ENCODE measurements at regions not wholly inside any gene's neighbourhood (a gene's known extent, or its start where the extent isn't known, plus 50 kb on each side); places are given as distances from the start of the nearest gene placed in this dataset.

DNA sequence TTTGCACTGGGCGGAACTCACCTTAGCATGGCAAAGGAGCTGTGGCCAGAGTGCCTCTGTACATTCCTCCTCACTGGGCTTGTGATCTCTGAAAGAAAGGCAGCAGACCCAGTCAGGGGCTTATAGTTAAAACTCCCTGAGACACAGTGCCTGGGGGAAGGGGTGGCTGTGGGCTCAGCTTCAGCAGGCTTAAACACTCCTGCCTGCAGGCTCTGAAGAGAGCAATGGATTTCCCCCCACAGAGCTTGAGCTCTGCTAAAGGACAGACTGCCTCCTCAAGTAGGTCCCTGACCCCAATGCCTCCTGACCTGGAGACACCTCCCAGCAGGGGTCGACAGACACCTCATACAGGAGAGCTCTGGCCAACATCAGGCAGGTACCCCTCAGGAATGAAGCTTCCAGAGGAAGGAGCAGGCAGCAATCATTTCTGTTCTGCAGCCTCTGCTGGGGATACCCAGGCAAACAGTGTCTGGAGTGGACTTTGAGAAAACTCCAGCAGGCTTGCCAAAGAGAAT, 327.5 kb upstream of the SLC16A7 start:
- no peak overlapping the region for H3K27ac ChIP-seq
- DNase-seq (ENCODE audit: low read depth, low spot score): no peak

- DNase-seq (ENCODE audit: low read depth, low spot score): no peak
- no peak overlapping the region for H3K27ac ChIP-seq
Observed at GRCh38 chr12:59260202-59260601, 335.6 kb upstream of the SLC16A7 start.

- DNase-seq (ENCODE audit: low read depth, low spot score): no peak
- H3K27ac ChIP-seq: no peak overlapping the region
Observed at GRCh38 chr12:59252731-59253130, 332.4 kb upstream of the LRIG3 start.

DNA sequence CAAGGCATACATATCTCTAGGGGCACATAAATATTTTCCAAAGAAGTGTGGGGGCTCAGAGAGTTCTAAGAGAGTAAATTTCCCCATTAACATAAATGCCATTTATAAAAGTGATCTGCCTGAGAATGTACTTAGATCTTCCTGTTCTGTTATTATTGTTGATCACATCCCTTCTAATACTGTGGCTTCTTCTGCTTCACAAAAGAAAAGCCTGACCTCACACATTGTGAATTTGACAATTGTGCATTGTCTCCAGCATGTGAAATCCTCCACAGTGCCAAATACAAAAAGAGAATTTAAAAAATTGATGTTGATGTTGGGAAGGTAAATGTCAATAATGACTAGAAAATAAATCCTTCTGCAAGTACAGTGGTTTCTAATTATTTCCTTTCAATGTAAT, 330.5 kb upstream of the LRIG3 start:
- H3K27ac ChIP-seq: no peak overlapping the region
- no peak for DNase-seq (ENCODE audit: low read depth, low spot score)

- H3K27ac ChIP-seq: no peak overlapping the region
- no peak for DNase-seq (ENCODE audit: low read depth, low spot score)
Observed at GRCh38 chr12:59240048-59240447, 319.7 kb upstream of the LRIG3 start.

DNA sequence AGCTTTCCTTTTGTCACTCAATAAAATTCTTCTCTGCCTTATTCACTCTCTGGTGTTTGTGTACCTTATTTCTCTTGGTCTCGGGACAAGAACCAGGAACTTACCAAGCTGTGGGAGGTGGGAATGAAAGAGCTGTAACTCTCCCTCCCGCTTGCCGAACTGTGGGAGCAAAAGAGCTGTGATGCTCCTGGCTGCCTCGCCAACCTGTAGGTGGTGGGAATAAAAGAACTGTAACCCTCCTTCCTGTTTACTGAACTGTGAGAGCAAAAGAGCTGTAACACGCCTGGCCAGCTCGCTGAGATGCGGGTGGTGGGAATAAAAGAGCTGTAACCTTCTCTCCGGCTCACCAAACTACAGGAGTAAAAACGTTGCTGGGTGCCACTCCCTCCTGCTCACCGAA, 314.1 kb upstream of the LRIG3 start:
- no peak overlapping the region for H3K27ac ChIP-seq
- DNase-seq (ENCODE audit: low read depth, low spot score): no peak

DNA sequence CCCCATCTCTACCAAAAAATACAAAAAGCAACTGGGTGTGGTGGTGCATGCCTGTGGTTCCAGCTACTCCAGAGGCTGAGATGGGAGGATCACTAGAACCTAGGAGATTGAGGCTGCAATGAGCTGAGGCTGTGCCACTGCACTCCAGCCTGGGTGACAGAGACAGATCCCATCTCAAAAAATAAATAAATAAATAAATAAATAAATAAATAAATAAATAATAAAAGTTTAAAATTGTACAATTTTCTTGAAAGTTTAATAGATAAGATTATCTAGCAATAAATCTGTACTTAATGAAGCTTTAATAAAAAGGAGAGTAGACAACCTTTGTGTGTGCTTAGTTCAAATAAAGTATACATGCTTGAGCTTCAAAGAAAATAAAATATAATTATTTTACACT, 310.0 kb upstream of the LRIG3 start:
- no peak overlapping the region for H3K27ac ChIP-seq
- DNase-seq (ENCODE audit: low read depth, low spot score): no peak

- no peak for DNase-seq (ENCODE audit: low read depth, low spot score)
- no peak overlapping the region for H3K27ac ChIP-seq
Observed at GRCh38 chr12:59219148-59219547, 298.8 kb upstream of the LRIG3 start.

GRCh38 chr12:59196989-59197388, 276.7 kb upstream of the LRIG3 start:
- no peak overlapping the region for H3K27ac ChIP-seq
- DNase-seq (ENCODE audit: low read depth, low spot score): no peak

GRCh38 chr12:59194794-59195193, 274.5 kb upstream of the LRIG3 start:
- H3K27ac ChIP-seq: no peak overlapping the region
- no peak for DNase-seq (ENCODE audit: low read depth, low spot score)

GRCh38 chr12:59193476-59194050, 273.3 kb upstream of the LRIG3 start:
- DNase-seq (ENCODE audit: low read depth, low spot score): peak; percentile 46
- peak overlapping the region; percentile 35 for H3K27ac ChIP-seq

DNA sequence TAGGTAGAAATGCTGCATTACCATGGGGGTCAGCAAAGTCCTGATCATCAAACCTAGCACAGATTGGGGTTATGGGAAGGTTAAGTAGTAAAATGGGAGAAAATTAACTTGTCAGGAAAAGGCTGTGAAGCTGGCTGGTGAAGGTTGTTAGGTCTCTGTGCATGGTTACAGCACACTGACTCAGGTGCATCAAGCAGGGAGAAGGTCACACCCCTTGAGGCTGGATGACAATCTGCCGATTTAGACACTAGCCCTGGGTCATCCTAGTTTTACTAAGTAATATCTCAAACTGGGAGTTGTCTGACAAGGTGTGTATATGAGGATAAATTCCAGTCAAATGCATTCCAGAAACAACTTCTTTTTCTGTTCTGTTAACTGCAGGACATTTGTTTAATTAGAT, 271.1 kb upstream of the LRIG3 start:
- no peak for DNase-seq (ENCODE audit: low read depth, low spot score)
- no peak overlapping the region for H3K27ac ChIP-seq

- DNase-seq (ENCODE audit: low read depth, low spot score): no peak
- no peak overlapping the region for H3K27ac ChIP-seq
Observed at GRCh38 chr12:59186451-59186850, 266.1 kb upstream of the LRIG3 start.

DNA sequence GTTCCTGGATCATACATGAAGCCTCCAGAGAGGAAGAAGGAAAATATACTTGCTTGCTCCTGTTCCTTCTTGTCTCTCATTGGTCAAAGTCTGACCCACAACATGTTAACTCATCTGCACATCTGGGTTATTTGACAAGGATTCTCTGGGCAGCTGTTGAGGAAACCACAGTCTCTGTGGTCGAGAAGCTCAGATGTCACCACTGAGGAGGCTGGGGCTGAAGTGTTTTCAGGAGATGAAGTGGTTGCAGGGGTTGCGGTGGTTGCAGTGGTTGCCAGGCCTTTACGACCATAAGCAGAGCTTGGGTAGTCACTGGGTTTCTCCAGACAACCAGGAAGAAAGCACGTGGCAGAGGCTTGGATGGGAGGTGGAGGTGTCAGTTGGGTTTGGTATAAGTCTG, 265.0 kb upstream of the LRIG3 start:
- no peak for DNase-seq (ENCODE audit: low read depth, low spot score)
- no peak overlapping the region for H3K27ac ChIP-seq

DNA sequence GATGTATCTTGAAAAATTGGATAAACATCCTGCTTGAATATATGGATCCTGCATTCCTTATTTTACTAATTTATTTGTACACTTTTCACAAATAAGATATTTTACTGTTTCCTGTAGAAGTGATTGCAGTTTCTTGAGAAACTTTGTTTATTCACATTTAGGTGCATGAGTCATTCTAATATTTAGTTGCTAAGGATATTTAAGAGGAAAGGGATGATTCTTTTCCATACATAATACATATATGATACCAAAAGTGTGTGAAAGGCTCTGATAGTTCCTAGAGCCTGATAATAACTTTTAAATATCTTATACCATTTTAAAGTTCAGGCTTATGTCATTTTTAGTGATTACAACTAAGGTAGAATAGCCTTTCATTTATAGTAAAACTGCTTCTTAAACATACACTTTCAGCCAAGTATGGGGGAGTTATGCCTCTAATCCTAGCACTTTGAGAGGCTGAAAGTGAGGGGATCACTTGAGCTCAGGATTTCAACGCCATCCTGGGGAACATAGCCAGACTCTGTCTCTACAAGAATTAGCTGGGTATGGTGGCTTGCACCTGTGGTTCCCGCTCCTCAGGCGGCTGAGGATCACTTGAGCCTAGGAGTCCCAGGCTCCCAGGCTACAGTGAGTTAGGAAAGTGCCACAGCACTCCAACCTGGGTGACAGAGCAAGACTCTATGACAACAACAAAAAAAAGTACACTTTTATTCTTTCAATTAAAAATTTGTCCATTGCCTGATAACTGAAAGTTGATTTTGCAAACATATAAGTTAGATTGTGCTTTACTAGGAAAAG, 262.6 kb upstream of the LRIG3 start:
- H3K27ac ChIP-seq: no peak overlapping the region
- no peak for DNase-seq (ENCODE audit: low read depth, low spot score)

DNA sequence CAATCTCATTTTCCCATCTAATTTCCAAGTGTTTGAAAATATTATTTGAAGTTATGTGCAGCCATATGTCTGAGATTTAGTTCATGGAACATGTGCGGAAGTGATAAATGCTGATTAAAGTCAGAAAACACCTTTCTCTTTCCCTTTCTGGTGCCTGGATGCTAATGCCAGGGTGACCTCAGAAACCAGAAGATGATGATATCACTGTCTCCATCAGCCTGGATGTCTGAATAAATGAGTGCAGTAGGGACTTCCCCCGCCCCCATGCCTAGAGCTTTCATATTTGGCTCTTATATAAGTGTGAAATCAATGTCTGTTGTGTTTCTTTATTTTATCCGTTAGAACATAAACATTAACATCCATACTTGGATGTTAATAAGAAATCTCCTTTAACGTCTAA, 261.9 kb upstream of the LRIG3 start:
- no peak for DNase-seq (ENCODE audit: low read depth, low spot score)

GRCh38 chr12:59181196-59181777, 261.0 kb upstream of the LRIG3 start:
- no peak for DNase-seq (ENCODE audit: low read depth, low spot score)

More for the DNA sequence above, 261.9 kb upstream of the LRIG3 start:
- H3K27ac ChIP-seq: no peak overlapping the region

DNA sequence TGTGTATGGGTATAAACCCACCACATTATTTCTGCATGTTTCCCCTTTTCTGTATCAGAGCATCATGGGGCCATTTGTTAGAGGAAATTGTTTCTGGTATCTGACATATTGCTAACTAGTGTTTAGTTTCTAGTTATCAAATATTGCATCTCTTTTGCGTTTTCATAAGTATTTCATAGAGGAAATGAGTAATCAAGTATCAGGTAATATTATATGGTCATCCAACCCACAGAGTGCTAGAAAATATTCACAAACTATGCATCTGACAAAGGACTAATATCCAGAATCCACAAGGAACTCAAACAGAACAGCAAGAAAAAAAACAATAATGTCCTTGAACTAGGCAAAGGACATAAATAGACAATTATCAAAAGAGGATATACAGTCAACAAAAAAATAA, 258.9 kb upstream of the LRIG3 start:
- DNase-seq (ENCODE audit: low read depth, low spot score): no peak
- H3K27ac ChIP-seq: no peak overlapping the region

More at GRCh38 chr12:59181196-59181777, 261.0 kb upstream of the LRIG3 start:
- no peak overlapping the region for H3K27ac ChIP-seq

DNA sequence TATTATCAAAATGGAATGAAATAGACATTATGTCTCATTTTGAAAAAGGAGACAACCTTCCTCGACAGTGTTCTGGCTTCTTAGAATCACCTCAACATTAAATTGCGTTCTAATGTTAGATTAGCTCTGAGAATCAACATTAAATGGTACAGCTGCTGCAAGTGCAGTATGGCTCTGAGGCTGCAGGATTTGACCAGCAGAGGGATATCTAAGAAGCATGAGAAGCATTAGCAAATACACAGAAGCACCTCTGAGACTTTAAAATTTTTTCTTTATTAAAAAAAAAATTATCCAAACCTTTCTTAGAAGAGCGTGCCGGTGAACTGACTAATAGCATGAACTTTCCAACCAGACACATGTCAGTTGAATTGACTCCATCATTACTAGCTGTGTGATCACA, 253.4 kb upstream of the LRIG3 start:
- H3K27ac ChIP-seq: no peak overlapping the region
- DNase-seq (ENCODE audit: low read depth, low spot score): no peak

- DNase-seq (ENCODE audit: low read depth, low spot score): no peak
- H3K27ac ChIP-seq: no peak overlapping the region
Observed at GRCh38 chr12:59168647-59169046, 248.3 kb upstream of the LRIG3 start.

- no peak overlapping the region for H3K27ac ChIP-seq
- no peak for DNase-seq (ENCODE audit: low read depth, low spot score)
Observed at GRCh38 chr12:59166457-59166856, 246.2 kb upstream of the LRIG3 start.

Measured in epithelial cell of prostate (primary cell).